ENCODE measurements at regions not wholly inside any gene's neighbourhood (a gene's known extent, or its start where the extent isn't known, plus 50 kb on each side); places are given as distances from the start of the nearest gene placed in this dataset.

DNA sequence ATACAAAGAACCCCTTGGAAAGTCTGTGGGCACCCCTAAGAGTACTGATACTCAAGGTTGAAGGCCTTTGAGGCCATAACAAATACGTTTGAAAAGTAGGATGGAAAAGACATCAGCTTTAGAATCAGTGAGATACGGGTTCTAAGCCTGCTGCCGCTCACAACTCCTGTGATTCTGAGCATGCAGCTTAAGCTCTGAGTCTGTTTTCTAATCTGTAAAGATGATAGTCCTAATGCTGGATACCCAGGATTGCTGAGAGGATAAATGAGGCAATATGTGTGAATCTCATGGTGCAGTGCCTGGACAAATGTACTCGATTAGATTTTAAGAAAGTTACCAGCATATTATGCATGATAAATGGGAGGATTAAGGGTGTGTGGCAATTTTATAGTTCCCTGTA, 321.0 kb upstream of the HSF2 start:
- DNase-seq, result no peak

DNA sequence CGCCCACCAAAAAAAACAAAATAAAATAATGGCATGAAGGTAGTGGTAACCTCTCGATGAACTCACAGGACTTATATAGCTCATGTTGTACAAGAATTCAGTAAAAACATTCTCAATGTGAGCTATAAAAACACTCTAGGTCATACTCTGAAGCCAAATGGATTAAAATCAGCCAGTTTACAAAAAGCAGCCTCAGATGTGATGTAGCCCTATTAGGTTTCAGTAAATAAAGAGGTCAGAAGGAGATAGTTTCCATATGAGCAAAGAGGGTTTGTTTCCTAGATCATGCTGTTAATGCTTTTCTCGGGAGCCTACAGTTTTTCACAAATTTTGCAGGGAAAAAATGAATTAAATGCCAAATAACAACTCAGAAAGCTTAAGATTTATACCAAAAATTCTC, 319.5 kb upstream of the HSF2 start:
- no peak for DNase-seq

DNA sequence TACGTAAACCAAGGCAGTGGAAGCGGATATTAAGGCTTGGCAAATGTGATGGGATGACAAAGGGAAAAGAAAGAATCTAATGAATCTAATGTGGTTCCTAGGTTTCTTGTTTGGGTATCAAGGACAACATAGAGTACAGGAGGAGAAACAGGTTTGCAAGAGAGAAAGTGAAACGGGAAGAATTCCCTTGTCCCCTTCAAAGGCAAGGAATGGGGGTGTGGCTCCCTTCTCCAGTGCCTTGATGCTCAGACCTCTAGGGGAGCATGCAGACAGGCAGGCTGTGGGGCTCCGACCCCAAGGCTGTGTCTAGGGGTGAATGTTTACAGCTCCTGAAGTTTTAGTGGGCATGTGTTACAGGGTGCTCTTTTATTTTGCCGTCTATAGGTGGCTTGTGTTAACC, 317.5 kb upstream of the HSF2 start:
- DNase-seq, result no peak

DNA sequence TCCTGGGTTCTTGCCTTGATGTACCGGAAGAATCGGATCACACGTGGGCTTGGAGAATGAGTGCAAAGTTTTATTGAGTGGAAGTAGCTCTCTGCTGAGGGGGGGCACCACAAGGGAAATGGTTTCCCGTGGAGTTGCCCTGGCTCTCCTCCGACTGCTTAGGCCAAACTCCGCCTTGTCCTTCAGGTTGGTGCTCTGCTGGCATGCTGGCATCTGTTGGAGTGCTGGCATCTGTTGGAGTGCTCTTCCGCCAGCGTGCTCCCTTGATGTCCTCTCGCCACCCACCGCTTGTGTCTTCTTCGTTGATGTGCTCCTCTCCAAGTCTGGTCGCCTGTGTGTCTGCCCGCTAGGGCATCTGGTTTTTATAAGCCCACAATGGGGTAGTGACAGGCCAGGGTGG, 317.1 kb upstream of the HSF2 start:
- DNase-seq, result no peak

DNA sequence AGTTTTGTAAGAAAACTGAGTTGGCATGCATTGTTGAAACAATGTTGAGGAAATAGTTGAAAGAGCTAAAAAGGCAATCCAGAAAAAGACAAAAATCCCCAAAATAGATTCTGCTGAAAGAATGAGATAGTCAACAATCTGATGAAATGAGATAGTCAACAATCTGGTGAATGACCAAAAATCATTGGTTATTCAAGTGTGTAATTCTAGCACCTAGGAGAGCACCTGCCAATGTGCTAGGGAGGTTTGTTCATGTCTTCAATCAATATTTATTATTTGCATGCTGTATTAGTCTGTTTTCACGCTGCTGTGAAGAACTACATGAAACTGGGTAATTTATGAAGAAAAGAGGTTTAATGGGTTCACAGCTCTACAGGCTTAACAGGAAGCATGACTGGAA, 307.1 kb upstream of the HSF2 start:
- no peak for DNase-seq

DNA sequence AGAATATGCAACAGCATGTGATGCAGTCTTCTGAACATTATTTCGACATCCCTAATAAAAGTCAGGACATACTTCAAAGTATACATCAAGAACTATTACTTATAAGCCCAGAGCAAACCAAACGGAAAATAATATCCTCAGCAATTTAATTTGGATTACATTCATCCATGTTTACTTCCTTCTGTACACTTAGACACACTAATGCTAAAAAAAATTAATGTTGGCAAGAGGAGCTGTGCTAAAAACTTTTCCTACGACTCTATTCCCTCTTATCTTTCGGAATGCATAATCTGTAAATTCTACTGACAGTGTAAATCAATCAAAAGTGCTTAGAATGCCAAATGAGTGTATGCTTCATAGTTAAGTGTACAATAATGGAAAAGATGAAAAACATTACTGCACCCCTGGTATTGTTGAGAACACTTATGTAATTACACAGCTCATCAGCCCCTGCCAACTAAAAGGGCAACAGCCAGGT, 301.2 kb upstream of the HSF2 start:
- no peak for DNase-seq

DNA sequence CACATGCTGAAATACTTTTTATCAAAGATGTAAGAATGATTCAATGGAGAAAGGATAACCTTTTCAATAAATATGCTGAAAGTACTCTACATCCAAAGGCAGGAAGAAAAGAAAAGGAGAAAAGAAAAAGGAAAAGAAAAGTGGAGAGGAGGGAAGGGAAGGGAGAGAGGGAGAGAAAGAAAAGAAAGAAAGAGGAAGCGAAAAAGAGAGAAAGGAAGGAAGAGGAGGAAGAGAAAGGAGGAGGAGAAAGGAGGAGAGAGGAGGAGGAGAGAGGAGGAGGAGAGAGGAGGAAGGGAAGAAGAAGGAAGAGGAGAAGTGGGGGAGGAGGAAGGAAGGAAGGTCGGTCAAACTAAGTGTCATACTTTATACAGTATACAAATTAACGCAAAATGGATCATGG, 297.4 kb upstream of the HSF2 start:
- DNase-seq, result no peak

DNA sequence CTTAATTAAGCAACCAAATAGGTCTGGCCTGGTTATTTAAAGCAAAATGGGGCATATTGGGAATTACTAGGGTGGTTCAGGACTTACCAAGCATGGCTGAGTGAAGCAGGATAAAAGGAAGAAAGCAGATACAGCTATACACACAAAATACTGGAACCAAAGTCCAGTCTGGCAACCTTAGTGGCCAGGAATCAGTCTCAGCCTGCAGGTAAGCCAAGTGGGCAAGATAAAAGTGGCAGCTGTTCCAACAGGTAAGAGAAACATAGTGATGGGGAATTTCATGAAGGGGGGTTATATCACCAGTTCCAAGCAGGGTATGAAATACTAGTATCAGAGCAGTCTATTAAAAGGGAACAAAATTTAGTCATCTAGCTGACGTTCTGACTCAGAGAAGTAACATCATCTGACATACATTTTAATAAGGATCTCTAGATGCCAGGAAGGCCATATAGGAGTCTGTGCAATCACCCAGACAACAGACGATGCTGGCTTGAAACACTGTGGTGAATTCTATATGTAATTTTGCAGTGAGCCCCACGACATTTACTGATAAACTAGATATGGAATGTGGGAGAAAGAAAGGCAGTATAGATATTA, 292.1 kb upstream of the HSF2 start:
- DNase-seq, result no peak

DNA sequence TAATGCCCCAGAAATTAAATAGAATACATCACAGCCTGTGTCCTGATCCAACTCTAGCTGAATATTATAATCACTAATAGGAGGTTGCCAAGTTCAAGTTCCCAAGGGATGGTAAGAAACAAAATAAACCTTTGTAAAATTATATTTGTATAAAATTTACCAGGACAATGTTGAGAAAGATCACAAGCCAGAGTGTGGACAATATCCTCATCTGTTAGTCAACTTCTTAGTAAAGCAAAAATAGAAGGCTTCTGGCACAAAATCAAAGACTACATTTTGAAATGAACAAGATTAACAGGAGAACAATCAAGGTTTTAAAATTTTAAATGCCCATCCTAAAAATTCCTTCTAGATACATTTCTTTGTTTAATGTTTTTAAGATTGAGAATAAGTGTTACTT, 290.4 kb upstream of the HSF2 start:
- DNase-seq, result no peak

DNA sequence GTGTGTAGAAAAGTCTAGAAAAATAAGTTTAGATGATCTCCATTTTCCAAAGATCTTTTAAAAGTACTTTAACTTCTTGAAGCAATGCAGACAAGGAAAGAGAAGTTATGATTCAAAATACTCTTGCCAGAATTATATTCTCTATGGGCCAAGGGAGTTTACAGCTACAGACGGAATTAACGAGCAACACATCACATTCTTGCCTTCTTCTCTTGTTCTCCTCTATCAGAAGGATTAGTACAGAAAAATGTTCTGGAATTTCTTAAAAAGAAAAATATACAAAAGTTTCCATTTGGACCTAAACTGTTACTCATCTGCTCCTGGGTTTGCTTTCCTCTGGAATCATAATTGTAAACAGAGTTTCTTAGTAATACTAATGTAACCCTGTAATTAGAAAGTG, 284.7 kb upstream of the HSF2 start:
- no peak for DNase-seq

DNA sequence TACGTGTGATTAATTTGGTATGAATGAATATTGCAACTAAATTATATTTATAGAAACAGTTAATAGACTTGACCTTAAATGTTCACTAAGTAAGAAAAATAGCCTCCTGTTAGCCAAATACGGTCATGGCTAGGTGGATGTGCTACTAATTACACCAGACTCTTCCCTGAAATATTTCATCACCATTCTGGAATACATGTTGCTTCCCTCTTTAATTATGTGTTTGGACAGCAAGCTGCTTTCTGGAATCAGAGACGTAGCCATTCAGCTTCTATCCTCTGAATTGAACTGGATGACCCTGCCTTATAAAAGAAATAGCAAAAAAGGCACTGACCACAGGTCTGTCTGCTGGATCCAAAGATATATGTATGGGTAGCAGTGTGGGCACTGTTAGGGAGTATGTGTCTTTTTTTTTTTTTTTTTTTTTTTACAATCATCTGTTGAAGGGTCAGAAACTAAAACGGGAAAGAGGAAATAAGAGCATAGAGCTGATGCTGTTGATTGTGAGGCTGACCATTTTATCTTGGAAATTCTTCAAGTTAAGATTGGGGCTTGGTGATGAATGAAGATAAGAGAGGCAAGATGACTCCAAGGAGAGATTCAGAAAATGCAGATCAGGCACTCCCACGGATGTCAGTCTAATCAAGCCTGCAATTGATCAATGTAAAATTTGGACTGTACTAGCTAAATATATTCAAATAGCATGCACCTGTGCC, 283.2 kb upstream of the HSF2 start:
- no peak for DNase-seq

DNA sequence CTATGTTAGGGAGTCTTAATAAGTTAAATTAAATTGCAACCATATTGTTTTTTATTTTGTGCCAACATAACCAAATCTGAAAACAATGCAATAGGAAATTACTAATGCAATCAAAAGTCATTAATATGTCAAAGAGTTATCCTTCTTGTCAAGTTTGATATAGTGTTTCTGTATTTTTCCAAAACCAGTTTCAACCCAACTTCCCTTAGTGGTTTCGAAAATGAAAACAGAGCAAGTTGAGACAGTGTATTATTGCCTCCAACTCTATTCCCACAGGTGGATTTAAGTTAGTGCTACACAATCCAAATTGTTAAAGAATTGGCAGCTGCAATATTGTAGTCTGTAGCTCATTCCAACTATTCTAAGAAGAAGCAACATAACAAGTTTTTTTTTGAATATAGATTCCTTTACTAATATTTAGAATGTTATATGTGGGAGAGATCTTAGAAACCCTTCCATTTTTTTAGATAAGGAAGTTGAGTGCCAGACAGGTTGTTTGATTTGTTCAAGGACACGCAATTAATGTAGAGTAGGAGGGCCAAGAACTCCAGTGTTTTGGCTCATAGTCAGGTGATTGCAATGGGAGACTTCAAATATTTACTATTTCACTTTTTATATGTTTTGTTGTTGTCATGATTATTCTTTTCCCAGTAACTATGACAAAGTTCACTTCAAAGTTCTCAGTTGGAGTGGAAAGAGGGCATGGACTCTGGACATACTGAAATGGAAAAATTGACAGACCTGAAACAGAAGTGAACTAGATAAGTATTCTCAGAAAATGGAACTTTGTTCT, 282.4 kb upstream of the HSF2 start:
- no peak for DNase-seq

DNA sequence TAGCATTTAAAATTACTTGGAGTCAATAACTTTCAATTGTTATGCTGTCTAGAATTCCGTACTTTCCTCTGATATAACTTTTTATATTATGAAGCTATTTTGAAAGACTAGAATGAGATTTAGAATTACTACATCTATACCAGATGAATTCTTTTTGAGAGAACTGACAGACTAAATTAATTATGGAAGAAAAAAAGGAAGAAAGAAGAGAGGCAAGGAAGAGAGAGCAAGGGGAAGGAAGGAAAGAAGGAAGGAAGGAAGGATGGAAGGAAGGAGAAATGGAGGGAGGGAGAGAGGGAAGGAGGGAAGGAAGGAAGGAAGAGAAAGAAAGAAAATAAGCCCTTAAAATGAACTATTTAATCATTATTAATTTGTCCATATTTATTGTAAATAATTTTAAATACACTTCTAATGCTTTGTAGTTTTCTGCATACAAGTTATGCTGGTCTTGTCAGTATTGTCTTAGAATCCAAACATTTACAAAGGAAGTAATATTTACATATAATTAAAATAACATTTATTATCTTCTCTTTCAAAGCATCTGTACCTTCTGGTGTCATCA, 280.4 kb upstream of the HSF2 start:
- DNase-seq, result no peak

DNA sequence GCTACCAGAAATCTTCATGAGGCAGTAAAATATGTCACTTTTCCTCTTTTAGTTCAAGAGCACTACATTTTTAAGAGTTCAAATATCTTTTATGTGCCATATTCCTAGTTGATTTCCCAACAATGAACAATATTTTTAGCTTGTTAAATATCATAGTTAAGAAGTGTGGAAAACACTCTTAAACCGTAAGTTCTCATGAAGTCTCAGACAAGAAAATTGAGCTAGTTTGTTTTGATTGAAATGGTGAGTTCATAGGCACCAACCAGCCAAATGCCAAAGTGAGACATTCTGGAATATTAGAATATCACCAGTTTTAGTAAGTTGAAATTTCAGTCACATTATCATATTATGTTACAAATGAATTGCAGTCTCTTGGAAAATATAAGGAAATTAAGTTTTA, 277.2 kb upstream of the HSF2 start:
- no peak for DNase-seq

DNA sequence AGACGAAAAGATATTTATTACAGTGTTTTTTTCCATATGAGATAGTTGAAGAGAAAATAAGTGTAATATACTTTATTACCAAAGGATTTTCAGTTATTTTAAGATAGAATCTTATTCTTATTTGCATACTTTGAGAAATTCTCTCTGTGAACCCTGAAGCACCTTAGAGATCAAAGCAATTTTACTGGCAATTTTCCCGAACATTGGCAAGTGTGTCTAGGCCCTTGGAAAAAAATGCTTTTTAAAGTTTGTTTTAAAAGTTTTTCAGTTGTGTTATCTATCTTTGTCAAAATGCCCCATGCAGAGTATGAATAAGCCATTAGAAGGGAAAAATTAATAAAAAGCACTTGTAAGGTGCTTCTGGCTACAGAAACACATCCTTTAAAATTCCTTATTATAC, 276.8 kb upstream of the HSF2 start:
- DNase-seq, result no peak

DNA sequence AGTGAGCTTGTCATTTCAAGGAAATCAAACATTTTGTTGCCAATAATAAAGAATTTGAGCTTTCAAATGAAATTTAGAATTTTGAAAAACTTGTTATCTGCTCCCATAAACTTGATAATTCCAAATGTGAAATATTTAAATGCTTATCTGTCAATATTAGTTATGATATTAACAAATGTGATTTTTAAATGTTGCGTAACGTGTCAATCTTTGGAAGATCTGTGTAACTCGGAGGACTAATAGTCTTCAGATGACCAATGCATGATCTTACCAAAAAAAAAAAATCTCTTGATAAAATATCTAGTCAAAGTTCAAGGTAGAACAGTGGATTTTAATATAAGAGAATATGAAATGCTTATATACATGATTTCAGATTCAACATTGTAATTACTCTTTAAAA, 274.5 kb upstream of the HSF2 start:
- DNase-seq, result no peak

DNA sequence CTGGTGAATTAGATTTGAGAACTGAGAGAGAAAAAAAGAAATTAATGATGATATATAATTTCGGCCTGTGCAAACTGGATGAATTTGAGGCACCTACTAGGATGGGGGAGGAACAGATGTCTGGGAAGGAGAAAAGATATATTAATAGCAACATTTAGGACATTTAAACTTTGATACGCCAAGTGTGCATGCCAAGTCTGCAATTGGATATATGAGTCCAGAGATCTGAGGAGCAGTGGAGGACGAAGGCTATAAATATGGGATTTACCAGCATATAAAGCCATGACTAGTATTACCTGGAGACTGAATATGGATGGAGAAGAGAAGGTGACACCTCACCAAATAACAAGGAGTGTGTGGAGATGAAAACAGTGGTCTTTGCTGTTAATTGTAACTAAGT, 272.6 kb upstream of the HSF2 start:
- DNase-seq, result no peak

DNA sequence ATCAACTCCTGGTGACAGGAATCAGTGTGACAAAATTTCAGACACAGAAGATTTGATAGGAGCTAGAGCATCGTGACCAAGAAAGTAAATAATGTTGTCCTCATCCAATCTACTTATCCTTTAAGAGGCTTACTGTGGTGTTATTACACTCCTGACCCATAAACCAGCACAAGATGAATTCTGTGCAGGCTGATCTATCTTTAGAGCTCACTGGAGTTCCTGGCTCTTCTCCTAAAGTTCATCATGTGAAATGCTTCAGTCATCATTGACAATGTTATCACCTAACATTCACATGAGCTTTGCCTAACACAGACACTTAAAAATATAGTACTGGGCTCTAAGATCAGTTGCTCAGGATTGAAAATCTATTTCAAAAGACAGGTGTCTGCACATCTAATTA, 271.0 kb upstream of the HSF2 start:
- no peak for DNase-seq

DNA sequence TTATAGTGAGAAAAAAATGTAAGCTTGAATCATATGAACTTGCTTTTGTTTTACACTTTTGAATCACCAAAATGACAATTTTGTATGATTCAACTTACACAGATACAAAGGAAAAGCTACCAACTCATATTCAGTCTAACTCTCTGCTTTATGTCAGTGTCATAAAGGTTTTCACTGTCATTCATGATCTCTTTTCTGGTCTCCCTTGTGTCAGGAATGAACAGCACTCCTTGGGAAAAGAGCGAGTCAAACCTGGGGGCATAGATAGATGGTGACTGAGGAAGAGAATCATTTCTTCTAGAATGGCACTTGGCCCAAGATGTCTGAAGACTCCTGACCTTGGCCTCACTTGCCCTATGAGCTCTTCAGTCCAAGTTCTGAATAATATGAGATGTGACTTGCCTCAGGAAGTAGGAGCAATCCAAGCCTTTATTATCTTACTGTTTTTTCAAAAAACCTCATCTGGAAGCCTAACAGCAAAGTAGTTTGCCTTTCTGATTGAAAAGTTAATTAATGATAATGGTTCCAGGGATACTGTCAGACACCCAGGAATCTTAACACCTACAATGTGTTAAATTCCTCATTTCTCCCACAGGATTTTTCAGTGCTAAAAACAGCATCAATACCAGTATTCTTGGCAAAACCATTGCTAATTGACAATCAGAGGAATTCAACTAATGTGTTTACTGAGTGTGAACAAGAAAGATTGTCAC, 270.0 kb upstream of the HSF2 start:
- DNase-seq, result no peak

DNA sequence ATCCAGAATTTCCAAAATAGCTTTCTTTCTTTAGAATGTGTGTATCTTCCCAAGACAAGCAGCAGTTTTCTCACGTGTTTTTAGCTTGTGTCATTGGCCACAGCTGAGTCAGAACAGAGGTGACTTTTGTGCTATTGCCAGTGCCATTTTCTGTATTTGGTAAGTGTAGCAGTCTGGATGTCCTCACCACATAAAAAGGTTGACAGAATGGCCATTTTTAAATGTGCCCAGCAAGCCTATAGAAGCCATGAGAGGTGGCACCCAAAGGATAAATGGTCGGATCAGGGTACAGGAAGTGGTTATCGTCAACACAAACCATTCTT, 269.5 kb upstream of the HSF2 start:
- no peak for DNase-seq

DNA sequence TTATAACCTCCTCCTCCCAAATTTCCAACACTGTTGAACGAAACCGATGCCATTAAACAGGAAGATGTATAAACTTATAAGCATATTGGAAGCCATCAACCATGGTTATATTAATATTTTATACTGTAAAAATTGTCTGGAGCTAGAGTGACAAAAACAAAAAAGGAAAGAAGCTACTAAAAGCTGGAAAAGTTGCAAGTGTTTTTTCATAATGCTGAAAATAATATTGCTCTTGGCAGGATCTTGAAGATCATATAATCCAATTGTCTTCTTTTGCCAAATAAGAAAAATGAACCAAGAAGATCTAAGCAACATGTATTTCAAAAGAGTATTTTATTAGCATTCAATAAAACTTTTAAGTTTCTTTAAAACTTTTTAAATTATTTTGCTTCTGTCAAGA, 268.9 kb upstream of the HSF2 start:
- no peak for DNase-seq

DNA sequence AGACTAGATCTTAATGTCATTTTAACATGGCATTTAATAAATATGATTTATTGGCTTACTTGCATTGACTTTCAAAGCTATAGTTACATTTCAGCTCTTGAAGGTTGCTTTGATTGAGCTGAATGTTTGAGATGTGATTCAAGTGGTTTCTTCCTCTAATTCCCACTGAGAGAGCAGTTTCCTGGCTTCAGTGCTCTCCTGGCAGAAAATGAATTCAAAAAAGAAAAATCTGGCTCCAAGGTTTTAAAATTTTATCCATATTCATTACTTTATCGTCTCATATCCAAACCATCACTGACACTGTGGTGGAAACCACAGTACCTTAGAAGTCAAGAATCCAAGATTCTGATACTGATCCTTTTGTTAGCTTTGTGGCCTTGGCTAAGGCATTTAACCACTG, 263.1 kb upstream of the HSF2 start:
- DNase-seq, result no peak

DNA sequence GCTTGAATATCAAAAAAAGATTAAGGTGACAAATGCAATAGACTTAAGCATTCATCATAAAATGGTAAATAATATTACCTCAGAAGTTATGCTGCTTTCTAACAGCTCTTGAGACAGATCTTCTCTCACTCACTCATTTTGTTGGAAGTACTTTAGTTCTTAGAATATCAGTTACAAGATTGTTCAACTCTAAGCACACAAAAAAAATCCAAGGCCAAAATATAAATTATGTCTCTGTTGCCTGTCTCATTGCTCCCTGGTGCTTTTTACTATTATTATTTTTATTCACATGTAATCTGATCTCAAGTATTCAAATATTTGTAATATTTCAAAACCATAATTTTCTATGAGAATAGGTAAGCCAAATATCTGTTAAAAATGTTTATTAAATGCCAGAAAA, 259.4 kb upstream of the HSF2 start:
- no peak for DNase-seq

DNA sequence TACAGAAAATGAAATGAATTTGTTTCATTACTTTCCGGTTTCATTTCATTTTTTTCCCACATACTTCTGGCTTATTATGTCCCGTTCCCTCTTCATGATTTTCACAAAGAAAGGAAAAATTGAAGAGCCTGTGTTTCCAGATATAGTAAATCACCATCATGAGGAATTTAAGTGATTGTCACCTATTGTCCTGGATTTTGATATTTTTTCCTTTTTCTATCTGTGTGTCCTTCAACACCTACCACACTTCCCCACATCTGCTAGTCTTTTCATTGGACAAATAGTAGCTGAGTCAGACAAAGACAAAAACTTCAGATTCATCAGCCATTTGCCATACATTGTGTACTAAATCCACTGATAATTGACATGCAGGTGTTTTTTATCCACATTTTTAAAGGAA, 258.2 kb upstream of the HSF2 start:
- no peak for DNase-seq

Data from SHP77 treated with DMSO at 0.1 percent for 48 hours (cell line).